Activated B cell treated with CpG ODN at 0.5 μM for 24 hours (primary cell): ENCODE measurements at regions not wholly inside any gene's neighbourhood (a gene's known extent, or its start where the extent isn't known, plus 50 kb on each side); places are given as distances from the start of the nearest gene placed in this dataset.

Experiments used
- ATAC-seq: fragments of 200-7000 bp; cut with Tn5 transposase; one replicate; pipeline ENCODE4 v1.10.0; 2021; ENCODE audit warnings: low read depth, mild to moderate bottlenecking, moderate library complexity
- CTCF ChIA-PET: fragments of 350-600 bp; sonication (Branson Sonifier 250); formaldehyde crosslinking; loops from one replicate; lab custom pipeline; 2021; ENCODE audit warnings: antibody characterized with exemption; lab: Charles Lee
- POLR2A ChIA-PET: fragments of 350-600 bp; sonication (Branson Sonifier 250); formaldehyde crosslinking; loops from one replicate; lab custom pipeline; 2021; ENCODE audit warnings: antibody characterized with exemption; lab: Charles Lee
- DNase-seq: peaks from one replicate; pipeline ENCODE4 v3.0.0; 2022
- H3K27ac Mint-ChIP-seq: one replicate; pipeline ENCODE4 v1.8.0; 2020; ENCODE audit warnings: mixed read lengths
- H3K27me3 Mint-ChIP-seq: one replicate; pipeline ENCODE4 v1.8.0; 2021; ENCODE audit warnings: mixed read lengths
- H3K36me3 Mint-ChIP-seq: one replicate; pipeline ENCODE4 v1.8.0; 2021; ENCODE audit warnings: low read depth, mixed read lengths
- H3K4me1 Mint-ChIP-seq: one replicate; pipeline ENCODE4 v1.8.0; 2021; ENCODE audit warnings: mixed read lengths
- H3K4me3 Mint-ChIP-seq: one replicate; pipeline ENCODE4 v1.8.0; 2020; ENCODE audit warnings: mild to moderate bottlenecking, mixed read lengths
- H3K9me3 Mint-ChIP-seq: one replicate; pipeline ENCODE4 v1.8.0; 2020; ENCODE audit warnings: mixed read lengths
- intact Hi-C: fragments of 100-400 bp; cut with micrococcal nuclease; formaldehyde crosslinking; loops from one replicate; pipeline ENCODE4 v1.15.1; 2024
- TF ChIP-seq, protein P1 (sequence below): fragments of 200-600 bp; IDR thresholded peaks from one replicate; pipeline ENCODE4 v1.8.0; 2022; ENCODE audit warnings: antibody characterized with exemption, mild to moderate bottlenecking

DNA sequence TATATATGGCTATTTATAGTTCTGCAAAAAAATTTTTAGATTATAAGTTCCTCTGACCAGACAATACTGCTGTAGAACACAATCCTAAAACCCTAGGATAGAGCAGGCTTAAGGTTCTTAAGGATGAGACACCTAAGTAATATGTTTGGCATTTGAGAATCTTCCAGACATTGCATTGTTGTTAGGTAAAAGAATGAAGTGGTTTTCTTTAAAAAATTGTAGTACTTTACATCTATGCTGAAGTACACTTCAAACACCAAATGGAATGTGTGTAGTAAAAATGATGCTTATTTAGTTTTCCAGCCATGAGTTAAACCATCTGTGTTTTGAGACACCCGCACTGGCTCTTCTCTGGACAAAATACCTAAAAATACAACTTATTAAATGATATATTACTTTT, 857.7 kb downstream of the OTOL1 start:
- intact Hi-C loops, result no loop called here
- Mint-ChIP-seq H3K9me3 (peaks cover 5% of the 10 kb centered on the region), H3K27ac (no peak overlapping the region), H3K27me3 (no peaks in the 10 kb centered on the region), H3K36me3 (no peaks in the 10 kb centered on the region), H3K4me3 (no peak overlapping the region), H3K4me1 (no peaks in the 10 kb centered on the region)
- TF ChIP-seq, protein P1, sequence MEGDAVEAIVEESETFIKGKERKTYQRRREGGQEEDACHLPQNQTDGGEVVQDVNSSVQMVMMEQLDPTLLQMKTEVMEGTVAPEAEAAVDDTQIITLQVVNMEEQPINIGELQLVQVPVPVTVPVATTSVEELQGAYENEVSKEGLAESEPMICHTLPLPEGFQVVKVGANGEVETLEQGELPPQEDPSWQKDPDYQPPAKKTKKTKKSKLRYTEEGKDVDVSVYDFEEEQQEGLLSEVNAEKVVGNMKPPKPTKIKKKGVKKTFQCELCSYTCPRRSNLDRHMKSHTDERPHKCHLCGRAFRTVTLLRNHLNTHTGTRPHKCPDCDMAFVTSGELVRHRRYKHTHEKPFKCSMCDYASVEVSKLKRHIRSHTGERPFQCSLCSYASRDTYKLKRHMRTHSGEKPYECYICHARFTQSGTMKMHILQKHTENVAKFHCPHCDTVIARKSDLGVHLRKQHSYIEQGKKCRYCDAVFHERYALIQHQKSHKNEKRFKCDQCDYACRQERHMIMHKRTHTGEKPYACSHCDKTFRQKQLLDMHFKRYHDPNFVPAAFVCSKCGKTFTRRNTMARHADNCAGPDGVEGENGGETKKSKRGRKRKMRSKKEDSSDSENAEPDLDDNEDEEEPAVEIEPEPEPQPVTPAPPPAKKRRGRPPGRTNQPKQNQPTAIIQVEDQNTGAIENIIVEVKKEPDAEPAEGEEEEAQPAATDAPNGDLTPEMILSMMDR, result no peak
- CTCF ChIA-PET, result no interaction called here
- DNase-seq (no peak), ATAC-seq (no peak)
- POLR2A ChIA-PET, result no interaction called here

DNA sequence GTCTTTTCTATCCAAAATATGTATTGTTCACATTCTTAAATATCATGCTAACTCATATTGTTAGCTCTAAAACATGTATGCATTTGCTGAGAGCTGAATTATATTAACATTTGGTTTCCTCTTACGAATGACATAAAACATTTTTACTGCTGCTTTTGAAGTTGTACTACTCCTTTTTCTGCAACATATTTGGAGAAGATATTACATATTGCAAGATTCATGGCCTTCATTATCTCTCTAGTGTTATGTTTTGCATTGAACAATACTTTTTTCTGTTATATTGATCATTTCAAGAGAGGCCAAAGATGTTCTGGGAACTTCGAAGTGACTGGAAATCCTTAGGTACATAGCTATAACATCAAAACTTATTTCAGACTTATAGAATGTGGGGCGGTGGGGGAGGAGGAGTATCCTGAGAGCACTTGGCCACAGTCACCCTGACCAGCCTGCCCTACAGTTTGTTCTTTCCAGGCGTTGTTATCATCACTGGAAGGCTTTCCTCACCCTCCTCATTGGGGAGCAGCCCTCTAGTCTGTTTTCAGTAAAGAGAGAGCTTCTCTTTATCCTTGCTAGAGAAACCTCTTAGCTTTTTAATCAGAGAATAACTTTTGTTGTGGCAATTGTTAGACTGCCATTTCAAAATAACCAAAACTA, 868.6 kb downstream of the OTOL1 start:
- no peaks in the 10 kb centered on the region for H3K27me3 Mint-ChIP-seq
- H3K36me3 Mint-ChIP-seq, result no peaks in the 10 kb centered on the region
- H3K9me3 Mint-ChIP-seq, result peaks cover 7% of the 10 kb centered on the region
- ChIA-PET POLR2A (no interaction called here), CTCF (no interaction called here)
- intact Hi-C loops, result no loop called here
- H3K4me1 Mint-ChIP-seq, result no peaks in the 10 kb centered on the region
- ATAC-seq (no peak), DNase-seq (no peak)
- no peak overlapping the region for H3K4me3 Mint-ChIP-seq
- H3K27ac Mint-ChIP-seq, result no peak overlapping the region
- TF ChIP-seq, protein P1, result no peak

DNA sequence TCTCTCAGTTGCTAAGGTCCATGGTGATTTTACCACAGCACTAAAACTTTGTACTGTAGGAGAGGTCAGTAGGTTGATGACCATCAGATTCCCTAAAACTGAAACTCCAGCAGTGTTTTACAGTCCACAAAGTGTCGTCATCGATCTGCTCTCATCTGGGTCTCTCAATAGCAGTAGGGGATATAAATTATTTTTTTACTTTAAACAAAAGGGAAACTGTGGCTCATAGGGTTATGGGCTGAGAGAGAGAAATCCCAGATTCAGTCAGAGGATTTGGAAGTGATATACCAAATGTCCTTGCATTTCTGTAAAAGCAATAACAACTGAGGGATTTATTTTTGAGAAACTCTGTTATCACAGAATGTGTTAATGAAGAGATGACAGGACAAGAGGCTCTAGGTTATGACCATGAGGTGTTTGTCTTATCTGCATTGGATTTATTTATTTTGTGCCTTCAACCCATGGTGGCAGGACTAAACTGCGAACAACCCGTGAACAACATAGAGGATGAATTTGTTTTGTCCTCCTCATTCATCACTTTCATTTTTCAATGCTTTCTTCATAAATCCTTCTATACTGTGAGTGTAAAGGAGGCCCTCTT, 869.7 kb downstream of the OTOL1 start:
- no peaks in the 10 kb centered on the region for H3K27me3 Mint-ChIP-seq
- H3K36me3 Mint-ChIP-seq, result no peaks in the 10 kb centered on the region
- CTCF ChIA-PET, result no interaction called here
- no peak overlapping the region for H3K27ac Mint-ChIP-seq
- H3K4me1 Mint-ChIP-seq, result no peaks in the 10 kb centered on the region
- intact Hi-C loops, result no loop called here
- ATAC-seq (no peak), DNase-seq (no peak)
- no peak overlapping the region for H3K4me3 Mint-ChIP-seq
- POLR2A ChIA-PET, result no interaction called here
- TF ChIP-seq, protein P1, result no peak
- peaks cover 7% of the 10 kb centered on the region for H3K9me3 Mint-ChIP-seq

DNA sequence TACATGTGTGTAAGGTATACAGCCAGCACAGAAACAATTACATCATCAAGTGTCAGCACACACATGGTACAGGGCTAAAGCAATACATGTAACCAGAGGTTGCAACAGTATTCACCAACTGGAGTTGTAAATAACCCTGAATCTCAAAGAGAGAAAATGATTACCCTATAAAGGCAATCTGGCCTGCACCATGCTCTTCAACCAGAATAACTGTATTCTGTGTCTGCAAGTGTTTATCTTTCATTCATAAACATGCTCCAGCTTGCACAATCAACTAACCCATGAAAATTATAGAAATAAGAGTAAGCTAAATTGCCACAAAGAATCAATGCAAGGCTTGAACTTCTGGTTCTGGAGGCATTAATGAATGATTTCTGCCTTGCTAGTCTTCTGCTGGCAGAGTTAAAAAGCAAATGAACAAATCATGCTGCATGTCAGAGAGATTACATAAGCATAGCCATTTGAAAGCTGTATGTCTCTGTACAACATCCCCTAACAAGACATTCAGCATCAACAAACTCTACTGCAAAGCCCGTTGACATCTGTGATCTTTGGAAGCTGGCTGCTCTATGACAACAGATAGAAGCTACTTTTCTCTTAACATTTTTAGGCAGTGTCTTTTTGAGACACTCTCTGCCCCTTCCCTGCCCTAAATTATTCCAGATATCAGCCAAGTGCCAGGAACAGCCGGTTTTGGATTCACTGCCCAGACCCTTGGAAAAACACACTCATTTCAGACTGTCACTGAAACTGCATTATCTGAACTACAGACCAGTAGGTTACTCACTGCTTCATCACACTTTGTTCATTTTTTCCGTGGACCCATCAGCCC, 871.0 kb downstream of the OTOL1 start:
- Mint-ChIP-seq H3K27ac (no peak overlapping the region), H3K9me3 (peaks cover 7% of the 10 kb centered on the region), H3K4me1 (no peaks in the 10 kb centered on the region), H3K36me3 (no peaks in the 10 kb centered on the region), H3K27me3 (no peaks in the 10 kb centered on the region), H3K4me3 (no peak overlapping the region)
- ATAC-seq, result no peak
- DNase-seq, result no peak
- intact Hi-C loops, result no loop called here
- TF ChIP-seq, protein P1, result no peak
- CTCF ChIA-PET, result no interaction called here
- POLR2A ChIA-PET, result no interaction called here

DNA sequence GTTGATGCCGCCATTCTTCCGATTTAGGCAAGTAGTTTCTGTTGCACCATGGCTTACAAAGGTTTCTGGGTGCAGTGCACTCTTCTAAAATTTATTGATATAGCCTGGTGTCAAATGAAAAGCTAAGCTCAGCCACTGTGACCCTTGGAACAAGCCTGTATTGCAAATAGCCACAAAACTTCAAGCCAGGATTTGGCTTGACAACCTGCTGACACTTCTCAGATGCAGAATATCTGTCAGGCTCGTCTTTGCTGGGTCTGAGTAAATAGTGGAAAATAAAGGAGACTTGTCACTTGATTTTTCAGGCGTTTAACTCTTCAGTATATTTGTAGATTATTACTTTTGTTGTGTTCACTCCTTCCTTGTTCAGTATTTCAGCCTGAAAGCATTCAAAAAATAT, 871.8 kb downstream of the OTOL1 start:
- CTCF ChIA-PET, result no interaction called here
- intact Hi-C loops, result no loop called here
- no peaks in the 10 kb centered on the region for H3K36me3 Mint-ChIP-seq
- DNase-seq (no peak), ATAC-seq (no peak)
- H3K27ac Mint-ChIP-seq, result no peak overlapping the region
- no peak overlapping the region for H3K4me3 Mint-ChIP-seq
- TF ChIP-seq, protein P1, result no peak
- H3K27me3 Mint-ChIP-seq, result no peaks in the 10 kb centered on the region
- H3K9me3 Mint-ChIP-seq, result peaks cover 4% of the 10 kb centered on the region
- POLR2A ChIA-PET, result no interaction called here
- no peaks in the 10 kb centered on the region for H3K4me1 Mint-ChIP-seq
